Sigmoid colon (tissue), 4 donors: ENCODE measurements at regions not wholly inside any gene's neighbourhood (a gene's known extent, or its start where the extent isn't known, plus 50 kb on each side); places are given as distances from the start of the nearest gene placed in this dataset.

Source experiments
- EP300 ChIP-seq, 4 donors: sonication (generic); formaldehyde crosslinking; IDR thresholded peaks; one replicate each; pipeline ENCODE4 v1.6.1; 2017; ENCODE audit warnings: antibody characterized with exemption in 4 of 4
- POLR2A ChIP-seq, 2 donors: fragments of 450-650 bp; IDR thresholded peaks; one replicate each; pipeline ENCODE4 v1.6.1; 2016; ENCODE audit warnings: antibody characterized with exemption in 2 of 2, mild to moderate bottlenecking in 2 of 2, moderate library complexity in 2 of 2
- POLR2AphosphoS5 ChIP-seq, 4 donors: sonication (generic); formaldehyde crosslinking; IDR thresholded peaks; one replicate each; pipeline ENCODE4 v1.6.1; 2017; ENCODE audit warnings: antibody characterized with exemption in 4 of 4
- TF ChIP-seq, protein P1 (sequence below), 4 experiments: fragments of 450-650 bp in 3 of 4; fragments of 200-600 bp in 1 of 4; IDR thresholded peaks; one replicate each; pipeline ENCODE4 v1.5.1; 2016 to 2019; ENCODE audit warnings: antibody characterized with exemption in 4 of 4, mild to moderate bottlenecking in 3 of 4, moderate library complexity in 2 of 4

DNA sequence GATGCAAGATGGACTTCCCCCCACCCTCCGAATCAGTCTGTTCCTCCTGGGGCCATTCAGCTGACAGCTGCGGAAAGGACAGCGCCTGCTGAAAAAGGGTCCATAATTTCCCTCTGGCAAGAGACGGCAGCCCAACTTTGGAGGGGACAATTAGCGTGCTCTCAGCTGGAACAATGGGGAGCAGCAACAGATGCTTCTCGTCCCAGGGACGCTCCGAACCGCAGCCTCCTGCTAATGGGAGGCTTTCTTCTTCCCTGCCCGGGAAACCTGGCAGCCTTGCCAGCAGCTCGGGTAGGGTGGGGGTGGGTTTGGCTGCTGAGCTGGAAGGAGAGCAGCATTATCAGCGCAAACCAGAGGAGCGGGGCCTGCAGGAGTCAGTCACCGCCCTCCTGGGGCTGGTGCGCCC lies 500.0 kb upstream of the SALL1 start:
- TF ChIP-seq EP300 (IDR thresholded peaks at IDR 0.05) = no peak
- TF ChIP-seq, protein P1, sequence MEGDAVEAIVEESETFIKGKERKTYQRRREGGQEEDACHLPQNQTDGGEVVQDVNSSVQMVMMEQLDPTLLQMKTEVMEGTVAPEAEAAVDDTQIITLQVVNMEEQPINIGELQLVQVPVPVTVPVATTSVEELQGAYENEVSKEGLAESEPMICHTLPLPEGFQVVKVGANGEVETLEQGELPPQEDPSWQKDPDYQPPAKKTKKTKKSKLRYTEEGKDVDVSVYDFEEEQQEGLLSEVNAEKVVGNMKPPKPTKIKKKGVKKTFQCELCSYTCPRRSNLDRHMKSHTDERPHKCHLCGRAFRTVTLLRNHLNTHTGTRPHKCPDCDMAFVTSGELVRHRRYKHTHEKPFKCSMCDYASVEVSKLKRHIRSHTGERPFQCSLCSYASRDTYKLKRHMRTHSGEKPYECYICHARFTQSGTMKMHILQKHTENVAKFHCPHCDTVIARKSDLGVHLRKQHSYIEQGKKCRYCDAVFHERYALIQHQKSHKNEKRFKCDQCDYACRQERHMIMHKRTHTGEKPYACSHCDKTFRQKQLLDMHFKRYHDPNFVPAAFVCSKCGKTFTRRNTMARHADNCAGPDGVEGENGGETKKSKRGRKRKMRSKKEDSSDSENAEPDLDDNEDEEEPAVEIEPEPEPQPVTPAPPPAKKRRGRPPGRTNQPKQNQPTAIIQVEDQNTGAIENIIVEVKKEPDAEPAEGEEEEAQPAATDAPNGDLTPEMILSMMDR (IDR thresholded peaks at IDR 0.05) = no peak
- no peak for TF ChIP-seq POLR2A (IDR thresholded peaks at IDR 0.05)
- TF ChIP-seq POLR2AphosphoS5 (IDR thresholded peaks at IDR 0.05) = no peak
